ENCODE measurements at regions not wholly inside any gene's neighbourhood (a gene's known extent, or its start where the extent isn't known, plus 50 kb on each side); places are given as distances from the start of the nearest gene placed in this dataset.

DNA sequence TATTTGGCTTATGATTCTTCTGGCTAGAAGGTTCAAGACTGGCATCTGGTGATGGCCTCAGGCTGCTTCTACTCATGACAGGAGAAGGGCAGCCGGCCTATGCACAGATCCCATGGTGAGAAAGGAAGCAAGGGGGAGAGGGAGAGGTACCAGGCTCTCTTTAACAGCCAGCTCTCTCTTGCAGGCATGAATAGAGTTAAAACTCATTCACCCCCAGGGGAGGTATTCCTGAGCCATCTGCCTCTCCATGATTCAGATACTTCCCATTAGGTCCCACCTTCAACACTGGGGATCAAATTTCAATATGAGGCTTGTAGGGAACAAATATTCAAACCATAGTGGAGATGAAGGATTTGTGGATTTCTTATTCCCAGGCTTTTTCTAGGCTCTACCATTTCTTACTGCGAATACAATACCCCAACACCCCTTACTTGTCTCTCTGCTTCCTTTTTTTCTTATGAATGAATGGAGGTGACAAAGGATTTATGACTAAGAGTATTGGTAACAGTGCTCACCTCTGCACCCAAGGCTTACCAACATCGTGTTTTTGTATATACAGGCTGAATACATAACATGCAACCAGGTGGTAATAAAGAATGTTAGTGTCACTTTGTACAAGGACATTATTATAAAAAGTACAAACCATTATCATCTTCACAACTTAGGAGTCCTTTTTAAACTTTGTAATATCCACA, 454.6 kb upstream of the TRIB2 start:
- Histone ChIP-seq H3K36me3 (no peaks in the 10 kb centered on the region), H3K4me3 (no peak overlapping the region), H3K27ac (no peak overlapping the region), H3K4me1 (replicated peaks) (no peaks in the 10 kb centered on the region), H3K9me3 (replicated peaks) (no peaks in the 10 kb centered on the region), H3K27me3 (replicated peaks) (no peaks in the 10 kb centered on the region)
- no peak for DNase-seq (ENCODE audit: low read depth in 1 of 2, low spot score in 2 of 2)

DNA sequence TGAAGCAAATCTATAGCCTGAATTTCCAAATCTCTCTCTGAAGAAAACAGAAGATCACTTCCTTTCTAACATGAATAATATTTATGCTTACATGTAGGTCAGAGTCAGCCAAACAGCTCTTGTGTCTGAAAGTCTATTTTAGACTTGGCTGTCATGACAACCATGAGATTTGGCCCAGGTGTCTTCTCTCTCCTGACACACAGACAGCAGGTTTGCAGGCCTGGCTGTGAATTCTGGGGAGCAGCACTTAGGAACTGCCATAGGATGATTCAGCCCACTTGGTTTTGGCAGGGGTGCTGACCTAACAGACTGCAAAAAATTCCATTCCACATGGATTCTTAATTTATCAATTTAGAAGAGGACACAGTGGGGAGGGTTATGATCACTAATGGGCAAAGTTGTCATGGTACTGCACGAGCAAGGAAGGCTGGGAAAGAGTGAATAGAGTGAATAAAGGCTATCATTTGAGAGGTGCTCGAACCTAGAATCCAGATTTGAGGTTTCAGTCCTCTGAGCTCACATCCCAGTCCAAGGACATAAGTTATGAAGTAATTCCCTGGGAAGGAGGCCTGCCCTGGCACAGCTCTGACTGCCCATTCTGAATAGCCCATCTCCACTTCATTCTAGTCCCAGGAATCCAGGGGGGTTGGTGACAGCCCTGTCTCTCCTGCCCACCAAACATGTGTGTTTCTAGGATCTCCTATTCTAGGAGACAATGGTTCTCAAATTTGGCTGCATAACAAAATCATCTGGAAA, 453.9 kb upstream of the TRIB2 start:
- Histone ChIP-seq H3K9me3 (replicated peaks) (no peaks in the 10 kb centered on the region), H3K4me1 (replicated peaks) (no peaks in the 10 kb centered on the region), H3K4me3 (no peak overlapping the region), H3K36me3 (no peaks in the 10 kb centered on the region), H3K27ac (no peak overlapping the region), H3K27me3 (replicated peaks) (no peaks in the 10 kb centered on the region)
- no peak for DNase-seq (ENCODE audit: low read depth in 1 of 2, low spot score in 2 of 2)

DNA sequence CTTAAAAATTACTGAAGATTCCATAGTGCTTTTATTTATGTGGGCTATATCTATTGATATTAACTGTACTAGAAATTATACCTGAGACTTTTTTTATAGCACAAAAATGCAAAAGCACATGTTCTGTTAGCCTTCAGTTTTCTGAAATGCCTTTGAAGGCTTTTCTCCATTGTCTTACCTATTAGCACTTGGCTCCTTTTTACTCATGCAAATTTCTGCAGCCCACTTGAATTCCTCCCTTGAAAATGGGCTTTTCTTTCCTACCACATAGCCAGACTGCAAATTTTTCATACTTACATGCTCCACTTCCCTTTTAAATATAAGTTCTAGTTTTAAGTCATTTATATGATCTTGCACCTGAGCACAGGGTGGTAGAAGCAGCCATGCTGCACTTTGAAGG, 453.0 kb upstream of the TRIB2 start:
- Histone ChIP-seq H3K4me3 (no peak overlapping the region), H3K4me1 (replicated peaks) (no peaks in the 10 kb centered on the region), H3K9me3 (replicated peaks) (no peaks in the 10 kb centered on the region), H3K27me3 (replicated peaks) (no peaks in the 10 kb centered on the region), H3K27ac (no peak overlapping the region), H3K36me3 (no peaks in the 10 kb centered on the region)
- DNase-seq (ENCODE audit: low read depth in 1 of 2, low spot score in 2 of 2), result no peak

DNA sequence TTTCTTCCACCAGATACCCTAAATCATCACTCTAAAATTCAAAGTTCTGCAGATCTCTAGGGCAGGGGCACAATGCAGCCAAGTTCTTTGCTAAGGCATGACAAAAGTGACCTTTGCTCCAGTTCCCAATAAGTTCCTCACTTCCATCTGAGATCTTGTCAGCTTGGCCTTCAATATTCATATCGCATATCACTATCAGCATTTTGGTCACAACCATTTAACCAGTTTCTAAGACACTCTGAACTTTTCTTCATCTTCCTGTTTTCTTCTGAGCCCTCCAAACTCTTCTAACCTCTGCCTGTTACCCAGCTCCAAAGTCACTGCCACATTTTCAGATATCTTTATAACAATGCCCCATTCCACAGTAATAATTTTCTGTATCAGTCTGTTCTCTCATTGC, 452.6 kb upstream of the TRIB2 start:
- no peak for DNase-seq (ENCODE audit: low read depth in 1 of 2, low spot score in 2 of 2)
- Histone ChIP-seq H3K4me1 (replicated peaks) (no peaks in the 10 kb centered on the region), H3K27me3 (replicated peaks) (no peaks in the 10 kb centered on the region), H3K4me3 (no peak overlapping the region), H3K36me3 (no peaks in the 10 kb centered on the region), H3K9me3 (replicated peaks) (no peaks in the 10 kb centered on the region), H3K27ac (no peak overlapping the region)

DNA sequence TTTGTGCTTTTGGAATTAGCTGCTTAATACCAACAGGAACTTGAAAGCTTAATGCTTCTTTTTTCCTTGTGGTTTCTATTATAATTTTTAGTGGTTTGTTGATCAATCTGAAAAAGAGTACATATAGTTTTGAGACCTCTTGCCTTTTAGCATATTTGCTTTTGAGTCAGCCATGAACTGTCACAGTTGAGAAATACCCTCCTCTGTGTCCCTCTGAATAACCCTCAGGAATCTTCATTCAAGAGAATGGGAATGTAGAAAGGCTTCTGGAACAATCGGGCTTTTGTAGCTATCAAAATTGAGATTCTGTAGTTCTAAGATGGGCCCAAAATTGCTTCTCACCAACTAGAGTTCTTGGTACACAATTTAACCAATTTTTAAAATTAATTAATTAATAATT, 451.1 kb upstream of the TRIB2 start:
- no peak for DNase-seq (ENCODE audit: low read depth in 1 of 2, low spot score in 2 of 2)
- Histone ChIP-seq H3K9me3 (replicated peaks) (no peaks in the 10 kb centered on the region), H3K27me3 (replicated peaks) (no peaks in the 10 kb centered on the region), H3K27ac (no peak overlapping the region), H3K36me3 (no peaks in the 10 kb centered on the region), H3K4me3 (no peak overlapping the region), H3K4me1 (replicated peaks) (no peaks in the 10 kb centered on the region)

DNA sequence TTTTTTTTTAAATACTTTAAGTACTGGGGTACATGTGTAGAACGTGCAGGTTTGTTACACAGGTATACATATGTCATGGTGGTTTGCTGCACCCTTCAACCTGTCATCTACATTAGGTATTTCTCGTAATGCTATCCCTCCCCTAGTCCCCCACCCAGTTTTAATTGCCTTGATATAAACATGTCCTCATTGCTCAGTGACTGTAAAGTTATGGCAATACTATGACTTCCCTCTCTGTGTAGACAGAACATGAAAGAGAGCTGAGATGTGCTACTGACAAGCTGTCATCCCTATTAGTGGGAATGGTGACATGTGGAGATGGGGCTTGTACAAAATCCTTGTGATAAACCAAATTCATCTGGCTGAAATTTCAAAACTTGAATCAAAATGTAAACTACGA, 449.7 kb upstream of the TRIB2 start:
- Histone ChIP-seq H3K4me3 (no peak overlapping the region), H3K27me3 (replicated peaks) (no peaks in the 10 kb centered on the region), H3K9me3 (replicated peaks) (no peaks in the 10 kb centered on the region), H3K4me1 (replicated peaks) (no peaks in the 10 kb centered on the region), H3K27ac (no peak overlapping the region), H3K36me3 (no peaks in the 10 kb centered on the region)
- DNase-seq (ENCODE audit: low read depth in 1 of 2, low spot score in 2 of 2), result no peak

DNA sequence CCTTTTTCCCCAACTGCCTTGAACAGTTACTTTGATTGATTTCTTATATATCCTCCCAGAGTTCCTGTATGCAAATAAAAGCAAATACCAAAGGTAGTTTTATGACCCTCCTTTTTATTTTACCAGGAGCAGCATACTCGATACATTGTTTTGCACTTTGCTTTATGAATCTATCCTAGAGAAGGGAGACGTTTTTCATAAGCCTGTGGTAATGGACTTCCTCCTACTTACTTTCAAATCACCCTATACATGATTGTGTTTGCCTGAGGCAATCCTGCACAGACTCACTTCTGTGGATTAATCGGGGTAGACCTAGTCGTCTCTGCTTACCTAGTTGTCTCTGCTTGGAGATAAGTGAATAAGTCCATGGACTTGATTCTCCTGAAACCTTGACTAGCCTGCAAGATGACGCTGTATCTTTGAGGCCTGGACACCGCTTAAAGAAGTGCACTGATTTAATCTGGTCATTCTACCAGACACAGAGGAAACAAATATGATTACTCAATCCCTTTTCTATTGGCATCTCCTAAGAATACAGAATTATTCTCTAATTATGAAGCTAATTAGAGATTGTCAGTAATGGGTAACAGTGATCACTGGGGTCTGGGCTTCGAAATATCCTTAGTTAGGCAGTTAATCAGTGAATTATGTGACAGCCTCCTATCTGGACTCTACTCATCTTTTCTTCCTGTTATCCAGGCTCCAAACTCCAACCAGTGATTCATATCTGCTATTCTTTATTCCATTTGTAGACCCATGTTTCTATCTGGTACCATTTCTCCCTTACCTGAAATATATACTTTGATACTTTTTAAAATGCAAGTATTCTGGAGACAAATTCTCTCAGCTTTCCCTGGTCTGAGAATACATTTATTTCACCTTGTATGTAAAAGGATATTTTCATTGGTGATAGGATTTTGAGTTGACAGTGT, 447.4 kb upstream of the TRIB2 start:
- Histone ChIP-seq H3K36me3 (no peaks in the 10 kb centered on the region), H3K27ac (no peak overlapping the region), H3K4me1 (replicated peaks) (no peaks in the 10 kb centered on the region), H3K4me3 (no peak overlapping the region), H3K9me3 (replicated peaks) (no peaks in the 10 kb centered on the region), H3K27me3 (replicated peaks) (no peaks in the 10 kb centered on the region)
- no peak for DNase-seq (ENCODE audit: low read depth in 1 of 2, low spot score in 2 of 2)

DNA sequence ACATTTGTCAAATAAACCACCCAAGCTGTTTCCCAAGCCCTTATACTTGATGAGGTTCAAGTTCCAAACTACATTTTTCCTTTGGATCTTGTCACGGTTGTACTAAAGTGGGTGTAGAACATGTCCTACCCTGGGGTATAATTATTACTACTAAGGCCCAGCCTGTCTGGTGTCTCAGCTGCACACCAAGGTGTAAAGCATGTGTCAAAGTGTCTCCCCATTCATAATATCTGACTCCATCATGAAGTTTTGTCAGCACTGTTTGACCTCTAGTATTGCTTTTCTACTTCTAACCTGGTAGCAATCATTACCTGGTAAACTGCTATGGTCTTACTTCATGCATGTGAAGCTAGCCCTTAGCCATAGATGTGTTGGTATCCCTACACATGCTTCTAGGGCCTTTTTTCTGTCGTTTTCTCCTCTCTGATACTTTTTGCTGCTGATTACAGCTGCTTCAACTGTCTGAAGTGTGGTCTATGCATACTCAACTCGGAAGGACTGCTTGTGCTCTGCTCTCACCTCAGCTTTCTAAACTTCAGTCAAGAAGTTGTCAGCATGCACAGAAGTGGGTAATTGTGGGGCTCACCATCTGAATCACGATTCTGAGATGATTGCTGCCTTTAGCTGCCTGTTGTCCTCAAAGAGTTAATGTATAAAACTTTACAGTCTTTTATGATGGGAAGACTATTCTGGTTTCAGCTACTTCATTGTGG, 445.7 kb upstream of the TRIB2 start:
- Histone ChIP-seq H3K4me3 (no peak overlapping the region), H3K36me3 (no peaks in the 10 kb centered on the region), H3K4me1 (replicated peaks) (no peaks in the 10 kb centered on the region), H3K27me3 (replicated peaks) (no peaks in the 10 kb centered on the region), H3K27ac (no peak overlapping the region), H3K9me3 (replicated peaks) (no peaks in the 10 kb centered on the region)
- no peak for DNase-seq (ENCODE audit: low read depth in 1 of 2, low spot score in 2 of 2)

DNA sequence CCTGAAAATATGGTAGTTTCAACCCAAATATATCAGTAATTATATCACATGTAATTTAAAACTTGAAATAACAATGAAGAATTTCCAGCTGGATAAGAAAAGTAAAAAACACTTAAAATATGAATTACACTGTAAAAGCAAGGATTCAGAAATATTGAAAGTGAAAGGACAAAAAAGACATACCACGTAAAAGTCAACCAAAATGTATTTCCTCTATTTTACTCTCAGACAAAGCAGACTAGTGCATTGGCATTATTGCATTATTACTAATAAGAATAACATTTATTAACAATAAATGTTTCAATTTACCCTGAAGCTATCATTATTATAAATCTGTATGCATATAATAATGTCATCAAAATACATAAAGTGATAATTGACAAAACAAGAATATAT, 445.1 kb upstream of the TRIB2 start:
- Histone ChIP-seq H3K27me3 (replicated peaks) (no peaks in the 10 kb centered on the region), H3K4me3 (no peak overlapping the region), H3K36me3 (no peaks in the 10 kb centered on the region), H3K9me3 (replicated peaks) (no peaks in the 10 kb centered on the region), H3K27ac (no peak overlapping the region), H3K4me1 (replicated peaks) (no peaks in the 10 kb centered on the region)
- no peak for DNase-seq (ENCODE audit: low read depth in 1 of 2, low spot score in 2 of 2)

DNA sequence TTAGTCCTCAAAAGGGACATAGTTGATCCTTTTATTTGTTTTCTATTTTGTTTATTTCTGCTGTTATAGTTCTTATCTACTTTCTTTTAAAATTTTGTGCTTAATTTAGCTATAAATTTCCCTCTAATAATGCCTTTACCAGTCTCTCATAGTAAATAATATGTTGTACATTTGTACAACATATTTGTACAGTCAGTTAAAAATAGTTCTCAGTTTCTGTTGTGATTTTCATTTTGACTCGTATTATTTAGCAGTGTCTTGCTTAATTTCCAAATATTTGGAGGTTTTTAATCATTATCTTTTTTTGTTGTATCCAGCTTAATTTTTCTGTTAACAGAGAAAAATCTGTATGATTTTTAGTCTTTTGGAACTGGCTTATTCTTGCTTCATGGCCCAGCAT, 443.6 kb upstream of the TRIB2 start:
- Histone ChIP-seq H3K36me3 (no peaks in the 10 kb centered on the region), H3K27me3 (replicated peaks) (no peaks in the 10 kb centered on the region)
- no peak for DNase-seq (ENCODE audit: low read depth in 1 of 2, low spot score in 2 of 2)

DNA sequence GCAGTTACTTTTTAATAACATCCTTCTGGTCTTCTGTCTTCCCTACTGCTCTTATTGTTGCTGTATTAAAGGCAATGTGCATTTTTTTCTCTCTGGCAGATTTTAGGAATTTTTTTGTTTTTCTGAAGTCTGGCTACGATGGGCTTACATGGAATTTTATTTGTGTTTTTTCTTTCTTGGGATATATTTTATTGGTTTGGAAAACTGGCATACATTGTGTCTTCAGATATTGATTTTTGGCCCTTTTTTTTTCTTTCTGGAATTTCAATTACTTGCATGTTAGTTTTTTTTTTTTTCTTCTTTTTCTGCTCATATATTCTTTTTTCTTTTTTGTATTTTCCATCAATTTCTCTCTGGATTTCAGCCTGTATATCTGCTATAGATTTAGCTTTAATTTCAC, 442.1 kb upstream of the TRIB2 start:
- Histone ChIP-seq H3K27ac (no peak overlapping the region), H3K27me3 (replicated peaks) (no peaks in the 10 kb centered on the region), H3K36me3 (no peaks in the 10 kb centered on the region)

More for the DNA sequence above, 443.6 kb upstream of the TRIB2 start:
- Histone ChIP-seq H3K4me3 (no peak overlapping the region), H3K27ac (no peak overlapping the region), H3K4me1 (replicated peaks) (0 out of 2 replicates have a peak, but pooled peaks cover under 1% of the 10 kb centered on the region), H3K9me3 (replicated peaks) (no peaks in the 10 kb centered on the region)

DNA sequence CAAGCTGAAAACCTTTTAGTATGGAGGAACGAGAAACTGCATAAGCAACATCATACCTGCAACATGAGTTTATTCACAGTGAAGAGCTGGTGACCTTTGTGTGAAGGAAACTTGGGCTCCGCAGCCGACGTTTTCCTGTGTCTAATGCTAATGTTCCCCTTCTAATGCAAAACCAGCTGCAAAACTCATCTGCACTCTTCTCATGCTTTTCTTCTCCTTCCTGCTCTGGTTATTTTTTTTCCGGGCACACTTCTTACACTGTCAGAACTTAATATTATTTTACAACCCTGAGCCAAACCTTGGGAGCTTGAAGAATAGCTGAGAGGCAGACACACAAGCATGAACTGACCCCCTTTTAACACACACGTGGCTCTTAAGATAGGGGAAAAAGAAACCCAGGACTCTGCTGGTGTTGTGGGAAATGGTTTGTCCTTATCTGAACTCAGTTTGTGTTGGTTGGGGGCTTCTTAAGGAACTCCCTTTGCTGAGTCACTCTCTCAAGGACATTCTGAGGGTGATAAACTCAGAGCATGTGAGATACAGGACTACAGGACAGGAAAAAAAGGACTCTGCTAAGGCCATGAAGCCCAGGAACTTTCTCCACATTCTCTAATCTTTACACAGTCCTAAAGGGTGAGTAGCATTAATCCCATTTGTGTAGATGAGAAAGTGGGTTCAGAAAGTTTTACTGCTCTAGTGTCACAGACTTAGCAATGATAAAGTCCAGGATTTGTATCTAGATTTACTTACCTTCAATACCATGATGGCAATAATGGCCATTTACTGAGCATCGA, 439.3 kb upstream of the TRIB2 start:
- H3K4me3 ChIP-seq, result no peak overlapping the region
- no peaks in the 10 kb centered on the region for H3K36me3 ChIP-seq
- H3K27ac ChIP-seq, result no peak overlapping the region
- no peak for DNase-seq (ENCODE audit: low read depth in 1 of 2, low spot score in 2 of 2)
- 0 out of 2 replicates have a peak, but pooled peaks cover 6% of the 10 kb centered on the region for H3K4me1 ChIP-seq (replicated peaks)
- H3K27me3 ChIP-seq (replicated peaks), result no peaks in the 10 kb centered on the region
- H3K9me3 ChIP-seq (replicated peaks), result no peaks in the 10 kb centered on the region

More for the DNA sequence above, 442.1 kb upstream of the TRIB2 start:
- no peak overlapping the region for H3K4me3 ChIP-seq
- no peaks in the 10 kb centered on the region for H3K9me3 ChIP-seq (replicated peaks)
- H3K4me1 ChIP-seq (replicated peaks), result 0 out of 2 replicates have a peak, but pooled peaks cover 6% of the 10 kb centered on the region
- no peak for DNase-seq (ENCODE audit: low read depth in 1 of 2, low spot score in 2 of 2)
